GM12872 (cell line): ENCODE measurements at regions not wholly inside any gene's neighbourhood (a gene's known extent, or its start where the extent isn't known, plus 50 kb on each side); places are given as distances from the start of the nearest gene placed in this dataset.

ENCODE experiments used
- CTCF ChIP-seq: IDR thresholded peaks from 3 replicates; pipeline ENCODE4 v1.5.1; 2011; ENCODE audit warnings: low read depth, mild to moderate bottlenecking, low read length, moderate library complexity; ENCODE audit not compliant: insufficient read depth

GRCh38 chr5:84642795-84643194, 258.1 kb upstream of the EDIL3 start:
- TF ChIP-seq CTCF: no peak

DNA sequence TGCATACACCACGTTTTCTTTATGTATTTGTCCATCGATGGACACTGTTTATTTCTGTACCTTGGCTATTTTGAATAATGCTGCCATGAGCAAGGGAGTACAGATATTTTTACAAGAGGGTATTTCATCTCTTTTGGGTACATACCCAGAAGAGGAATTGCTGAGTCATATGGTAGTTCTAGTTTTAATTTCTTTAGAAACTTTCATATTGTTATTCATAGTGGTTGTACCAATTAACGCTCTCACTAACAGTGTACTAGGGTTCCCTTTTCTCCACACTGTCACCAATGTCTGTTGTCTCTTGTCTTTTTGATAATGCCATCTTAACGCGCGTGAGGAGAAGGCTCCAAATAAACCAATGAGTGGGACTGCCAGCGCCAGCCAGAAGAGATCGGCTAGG, 257.6 kb upstream of the EDIL3 start:
- TF ChIP-seq CTCF: no peak

- no peak for TF ChIP-seq CTCF
These were observed 253.1 kb upstream of the EDIL3 start for GRCh38 chr5:84637662-84638375.

GRCh38 chr5:84635235-84636055, 250.8 kb upstream of the EDIL3 start:
- TF ChIP-seq CTCF: no peak

- no peak for TF ChIP-seq CTCF
These were observed 249.6 kb upstream of the EDIL3 start for GRCh38 chr5:84634256-84634655.

GRCh38 chr5:84632418-84632817, 247.7 kb upstream of the EDIL3 start:
- TF ChIP-seq CTCF: no peak

- no peak for TF ChIP-seq CTCF
These were observed 244.2 kb upstream of the EDIL3 start for GRCh38 chr5:84628918-84629317.
